ENCODE measurements at regions not wholly inside any gene's neighbourhood (a gene's known extent, or its start where the extent isn't known, plus 50 kb on each side); places are given as distances from the start of the nearest gene placed in this dataset.

DNA sequence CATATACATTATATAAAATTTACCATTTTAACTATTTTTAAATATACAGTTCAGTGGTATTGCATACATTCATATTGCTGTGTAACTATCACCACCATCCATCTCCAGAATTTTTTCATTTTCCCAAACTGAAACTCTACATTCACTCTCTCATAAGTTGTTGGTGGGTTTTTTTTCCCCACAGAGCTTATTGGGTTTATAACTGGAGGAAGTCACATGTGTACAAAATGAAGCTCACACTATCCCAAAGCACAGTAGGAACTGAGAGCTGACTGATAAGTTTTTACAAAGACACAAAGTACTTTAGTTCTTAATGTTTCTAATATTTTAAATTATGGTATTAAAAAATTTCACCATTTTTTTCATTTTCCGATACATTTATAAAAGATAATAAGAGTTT lies 78.8 kb upstream of the TNFAIP3 start:
- no peak for TF ChIP-seq CTCF (IDR thresholded peaks at IDR 0.05; ENCODE audit: low read length)
- no peak for TF ChIP-seq EZH2 (optimal IDR thresholded peaks at IDR 0.05; ENCODE audit: low read depth, low read length)
- no peak for TF ChIP-seq EZH2phosphoT487 (IDR thresholded peaks at IDR 0.05; ENCODE audit: low read length)
